DOHH2 (cell line): ENCODE measurements at regions not wholly inside any gene's neighbourhood (a gene's known extent, or its start where the extent isn't known, plus 50 kb on each side); places are given as distances from the start of the nearest gene placed in this dataset.

Experiments used
- EZH2phosphoT487 ChIP-seq: fragments of 200-600 bp; sonication (generic); IDR thresholded peaks from 2 replicates; pipeline ENCODE4 v1.6.1; 2017; ENCODE audit warnings: borderline replicate concordance, mild to moderate bottlenecking, antibody characterized with exemption, low read length, moderate library complexity, mixed read lengths
- TF ChIP-seq, protein P1 (sequence below): fragments of 200-600 bp; sonication (generic); IDR thresholded peaks from one replicate; pipeline ENCODE4 v1.5.1; 2014; ENCODE audit warnings: antibody characterized with exemption, mild to moderate bottlenecking, low read depth, low read length; ENCODE audit not compliant: poor library complexity, severe bottlenecking

GRCh38 chr2:179344970-179345369, 80.3 kb upstream of the SESTD1 start:
- TF ChIP-seq, protein P1, sequence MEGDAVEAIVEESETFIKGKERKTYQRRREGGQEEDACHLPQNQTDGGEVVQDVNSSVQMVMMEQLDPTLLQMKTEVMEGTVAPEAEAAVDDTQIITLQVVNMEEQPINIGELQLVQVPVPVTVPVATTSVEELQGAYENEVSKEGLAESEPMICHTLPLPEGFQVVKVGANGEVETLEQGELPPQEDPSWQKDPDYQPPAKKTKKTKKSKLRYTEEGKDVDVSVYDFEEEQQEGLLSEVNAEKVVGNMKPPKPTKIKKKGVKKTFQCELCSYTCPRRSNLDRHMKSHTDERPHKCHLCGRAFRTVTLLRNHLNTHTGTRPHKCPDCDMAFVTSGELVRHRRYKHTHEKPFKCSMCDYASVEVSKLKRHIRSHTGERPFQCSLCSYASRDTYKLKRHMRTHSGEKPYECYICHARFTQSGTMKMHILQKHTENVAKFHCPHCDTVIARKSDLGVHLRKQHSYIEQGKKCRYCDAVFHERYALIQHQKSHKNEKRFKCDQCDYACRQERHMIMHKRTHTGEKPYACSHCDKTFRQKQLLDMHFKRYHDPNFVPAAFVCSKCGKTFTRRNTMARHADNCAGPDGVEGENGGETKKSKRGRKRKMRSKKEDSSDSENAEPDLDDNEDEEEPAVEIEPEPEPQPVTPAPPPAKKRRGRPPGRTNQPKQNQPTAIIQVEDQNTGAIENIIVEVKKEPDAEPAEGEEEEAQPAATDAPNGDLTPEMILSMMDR, result no peak
- no peak for TF ChIP-seq EZH2phosphoT487
